CD4-positive, alpha-beta T cell (primary cell): ENCODE measurements at regions not wholly inside any gene's neighbourhood (a gene's known extent, or its start where the extent isn't known, plus 50 kb on each side); places are given as distances from the start of the nearest gene placed in this dataset.
"Not testable (repeated sequence)": the region's sequence is repeated elsewhere in the genome, so short reads cannot be mapped to it uniquely, and the experiment has no call there.

Experiments used
- ATAC-seq: fragments of 200-7000 bp; cut with Tn5 transposase; one replicate; pipeline ENCODE4 v1.10.0; 2022; ENCODE audit warnings: mild to moderate bottlenecking; ENCODE audit not compliant: poor library complexity
- CTCF ChIA-PET: fragments of 350-600 bp; sonication (Branson Sonifier 250); formaldehyde crosslinking; loops from one replicate; lab custom pipeline; 2021; ENCODE audit warnings: antibody characterized with exemption, inconsistent platforms; lab: Charles Lee
- POLR2A ChIA-PET: fragments of 350-600 bp; sonication (Branson Sonifier 250); formaldehyde crosslinking; loops from one replicate; lab custom pipeline; 2021; ENCODE audit warnings: antibody characterized with exemption, inconsistent platforms; lab: Charles Lee
- DNase-seq, 14 experiments: peaks; one replicate each; pipeline ENCODE4 v3.0.0-alpha.2; 2013 to 2020; ENCODE audit warnings: mixed read lengths in 2 of 14
- H3K27ac ChIP-seq, 2 donors: one replicate each; pipeline versions ENCODE4 v1.5.1 to v1.7.0; 2013; ENCODE audit warnings: low read length in 2 of 2, low read depth in 1 of 2, mild to moderate bottlenecking in 1 of 2
- H3K27me3 ChIP-seq, 2 experiments: 1 replicate in 1 of 2; 2 replicates in 1 of 2; pipeline versions ENCODE4 v1.6.1 to v1.7.0; 2013; ENCODE audit warnings: low read length in 2 of 2, control low read depth in 1 of 2, mild to moderate bottlenecking in 1 of 2, moderate library complexity in 1 of 2; ENCODE audit not compliant: insufficient read depth in 2 of 2, control insufficient read depth in 1 of 2
- H3K36me3 ChIP-seq: one replicate; pipeline ENCODE4 v1.6.1; 2013; ENCODE audit warnings: low read length, control low read depth; ENCODE audit not compliant: insufficient read depth
- H3K4me1 ChIP-seq: one replicate; pipeline ENCODE4 v1.6.1; 2013; ENCODE audit warnings: low read length, control low read depth; ENCODE audit not compliant: insufficient read depth
- H3K4me3 ChIP-seq: one replicate; pipeline ENCODE4 v1.5.1; 2013; ENCODE audit warnings: mild to moderate bottlenecking, low read length, moderate library complexity
- H3K9me3 ChIP-seq, 2 experiments: 1 replicate in 1 of 2; 2 replicates in 1 of 2; pipeline versions ENCODE4 v1.6.1 to v1.7.0; 2013; ENCODE audit warnings: low read length in 2 of 2, mild to moderate bottlenecking in 2 of 2, control low read depth in 1 of 2, moderate library complexity in 1 of 2; ENCODE audit not compliant: control insufficient read depth in 1 of 2, insufficient read depth in 1 of 2
- H3K27ac Mint-ChIP-seq: one replicate; pipeline ENCODE4 v1.8.0; 2020; ENCODE audit warnings: mixed read lengths
- H3K27me3 Mint-ChIP-seq: one replicate; pipeline ENCODE4 v1.8.0; 2021; ENCODE audit warnings: mixed read lengths
- H3K36me3 Mint-ChIP-seq: one replicate; pipeline ENCODE4 v1.8.0; 2021; ENCODE audit warnings: low read depth, mixed read lengths
- H3K4me1 Mint-ChIP-seq: one replicate; pipeline ENCODE4 v1.8.0; 2021; ENCODE audit warnings: low read depth, mixed read lengths
- H3K4me3 Mint-ChIP-seq: one replicate; pipeline ENCODE4 v1.8.0; 2020; ENCODE audit warnings: mild to moderate bottlenecking, mixed read lengths
- H3K9me3 Mint-ChIP-seq: one replicate; pipeline ENCODE4 v1.8.0; 2020; ENCODE audit warnings: mixed read lengths
- intact Hi-C, 2 experiments: fragments of 100-400 bp; cut with DNase I in 1 of 2; cut with micrococcal nuclease in 1 of 2; formaldehyde crosslinking; loops; one replicate each; pipeline versions ENCODE4 v1.15.1 to v1.9.0; 2023 to 2025; cut with DNase I, micrococcal nuclease
- TF ChIP-seq, protein P1 (sequence below): fragments of 200-600 bp; IDR thresholded peaks from one replicate; pipeline ENCODE4 v1.8.0; 2022; ENCODE audit warnings: antibody characterized with exemption, mild to moderate bottlenecking

DNA sequence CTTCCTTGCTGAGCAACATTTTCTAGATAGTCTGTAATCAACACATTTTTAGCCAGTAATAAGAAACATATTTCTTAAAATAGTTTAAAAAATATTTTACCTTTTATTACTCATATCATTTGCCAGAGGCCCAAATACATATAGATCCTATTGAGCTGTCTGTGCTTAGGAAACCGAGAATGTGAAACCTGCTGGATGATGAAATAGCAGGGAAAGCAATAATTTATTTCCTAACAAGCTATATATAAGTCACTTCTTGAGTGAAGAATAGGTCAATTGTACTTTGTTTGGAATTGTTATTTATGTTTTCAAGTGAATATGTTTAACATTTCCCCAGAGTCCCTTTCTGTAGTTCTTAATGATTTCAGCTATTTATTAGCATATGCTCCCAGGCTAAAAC lies 339.9 kb upstream of the TMPRSS15 start:
- no peak overlapping the region for H3K4me3 Mint-ChIP-seq
- H3K4me1 Mint-ChIP-seq: no peaks in the 10 kb centered on the region
- TF ChIP-seq, protein P1, sequence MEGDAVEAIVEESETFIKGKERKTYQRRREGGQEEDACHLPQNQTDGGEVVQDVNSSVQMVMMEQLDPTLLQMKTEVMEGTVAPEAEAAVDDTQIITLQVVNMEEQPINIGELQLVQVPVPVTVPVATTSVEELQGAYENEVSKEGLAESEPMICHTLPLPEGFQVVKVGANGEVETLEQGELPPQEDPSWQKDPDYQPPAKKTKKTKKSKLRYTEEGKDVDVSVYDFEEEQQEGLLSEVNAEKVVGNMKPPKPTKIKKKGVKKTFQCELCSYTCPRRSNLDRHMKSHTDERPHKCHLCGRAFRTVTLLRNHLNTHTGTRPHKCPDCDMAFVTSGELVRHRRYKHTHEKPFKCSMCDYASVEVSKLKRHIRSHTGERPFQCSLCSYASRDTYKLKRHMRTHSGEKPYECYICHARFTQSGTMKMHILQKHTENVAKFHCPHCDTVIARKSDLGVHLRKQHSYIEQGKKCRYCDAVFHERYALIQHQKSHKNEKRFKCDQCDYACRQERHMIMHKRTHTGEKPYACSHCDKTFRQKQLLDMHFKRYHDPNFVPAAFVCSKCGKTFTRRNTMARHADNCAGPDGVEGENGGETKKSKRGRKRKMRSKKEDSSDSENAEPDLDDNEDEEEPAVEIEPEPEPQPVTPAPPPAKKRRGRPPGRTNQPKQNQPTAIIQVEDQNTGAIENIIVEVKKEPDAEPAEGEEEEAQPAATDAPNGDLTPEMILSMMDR: no peak
- peaks cover 2% of the 10 kb centered on the region for H3K9me3 Mint-ChIP-seq
- no peaks in the 10 kb centered on the region for H3K36me3 Mint-ChIP-seq
- no peaks in the 10 kb centered on the region for H3K36me3 ChIP-seq
- H3K27ac Mint-ChIP-seq: no peak overlapping the region
- H3K9me3 ChIP-seq: peaks cover 0 to 4% of the 10 kb centered on the region in 2 experiments
- DNase-seq (no peak), ATAC-seq (no peak)
- POLR2A ChIA-PET: no interaction called here
- H3K4me1 ChIP-seq: no peaks in the 10 kb centered on the region
- intact Hi-C loops: no loop called here
- H3K27me3 ChIP-seq: no peaks in the 10 kb centered on the region
- no peaks in the 10 kb centered on the region for H3K27me3 Mint-ChIP-seq
- CTCF ChIA-PET: no interaction called here
- no peak overlapping the region for H3K27ac ChIP-seq
- no peak overlapping the region for H3K4me3 ChIP-seq

- no peaks in the 10 kb centered on the region for H3K4me1 ChIP-seq
- TF ChIP-seq, protein P1: no peak
- H3K36me3 ChIP-seq: no peaks in the 10 kb centered on the region
- no peak overlapping the region for H3K4me3 Mint-ChIP-seq
- peaks cover 4% of the 10 kb centered on the region for H3K9me3 Mint-ChIP-seq
- ATAC-seq: no peak
- H3K27ac Mint-ChIP-seq: no peak overlapping the region
- no peaks in the 10 kb centered on the region for H3K27me3 ChIP-seq
- no peaks in the 10 kb centered on the region for H3K27me3 Mint-ChIP-seq
- no peak for DNase-seq
- intact Hi-C loops: no loop called here
- H3K27ac ChIP-seq: no peak overlapping the region
- POLR2A ChIA-PET: no interaction called here
- no peaks in the 10 kb centered on the region for H3K36me3 Mint-ChIP-seq
- no peaks in the 10 kb centered on the region for H3K4me1 Mint-ChIP-seq
- CTCF ChIA-PET: no interaction called here
- H3K4me3 ChIP-seq: no peak overlapping the region
- peaks cover 0 to 5% of the 10 kb centered on the region in 2 experiments for H3K9me3 ChIP-seq
Observed at GRCh38 chr21:18744840-18745239, 341.3 kb upstream of the TMPRSS15 start.

GRCh38 chr21:18752894-18753293 lies 349.3 kb upstream of the TMPRSS15 start:
- DNase-seq, H3K36me3 Mint-ChIP-seq, H3K27me3 ChIP-seq, H3K4me1 Mint-ChIP-seq, H3K4me3 Mint-ChIP-seq, H3K27ac Mint-ChIP-seq, POLR2A ChIA-PET, H3K27me3 Mint-ChIP-seq, ATAC-seq, H3K9me3 Mint-ChIP-seq, H3K36me3 ChIP-seq, H3K4me3 ChIP-seq, H3K27ac ChIP-seq, intact Hi-C loops, H3K4me1 ChIP-seq, CTCF ChIA-PET: not testable (repeated sequence)
- peaks cover 0 to 22% of the 10 kb centered on the region in 2 experiments for H3K9me3 ChIP-seq

DNA sequence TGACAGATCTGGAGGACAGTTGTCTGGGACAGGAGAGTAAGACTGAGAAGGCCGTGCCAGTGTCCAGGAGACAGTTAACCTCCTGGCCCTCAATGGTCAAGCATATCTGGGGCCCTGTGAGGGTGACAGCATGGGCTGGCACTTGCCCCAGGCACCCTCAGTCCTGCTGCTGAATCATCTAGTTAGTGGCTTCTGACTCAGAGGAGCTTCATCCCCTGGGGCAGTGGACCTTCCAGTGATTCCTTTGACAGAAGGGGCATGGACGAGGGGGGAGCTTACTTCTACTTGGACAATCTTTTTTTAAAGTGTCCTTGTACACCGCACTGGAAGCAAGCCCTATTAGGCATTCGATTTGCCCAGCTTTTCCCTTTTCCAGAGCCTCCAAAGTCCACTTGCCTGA lies 352.7 kb upstream of the TMPRSS15 start:
- H3K27ac Mint-ChIP-seq, H3K4me3 ChIP-seq, CTCF ChIA-PET, POLR2A ChIA-PET, H3K4me1 Mint-ChIP-seq, DNase-seq, H3K9me3 Mint-ChIP-seq, H3K27me3 Mint-ChIP-seq, H3K36me3 Mint-ChIP-seq, intact Hi-C loops, H3K4me3 Mint-ChIP-seq, H3K27ac ChIP-seq, H3K36me3 ChIP-seq, H3K4me1 ChIP-seq, ATAC-seq, H3K27me3 ChIP-seq: not testable (repeated sequence)
- peaks cover 0 to 22% of the 10 kb centered on the region in 2 experiments for H3K9me3 ChIP-seq
